ENCODE measurements at regions not wholly inside any gene's neighbourhood (a gene's known extent, or its start where the extent isn't known, plus 50 kb on each side); places are given as distances from the start of the nearest gene placed in this dataset.
"Not testable (repeated sequence)": the region's sequence is repeated elsewhere in the genome, so short reads cannot be mapped to it uniquely, and the experiment has no call there.

DNA sequence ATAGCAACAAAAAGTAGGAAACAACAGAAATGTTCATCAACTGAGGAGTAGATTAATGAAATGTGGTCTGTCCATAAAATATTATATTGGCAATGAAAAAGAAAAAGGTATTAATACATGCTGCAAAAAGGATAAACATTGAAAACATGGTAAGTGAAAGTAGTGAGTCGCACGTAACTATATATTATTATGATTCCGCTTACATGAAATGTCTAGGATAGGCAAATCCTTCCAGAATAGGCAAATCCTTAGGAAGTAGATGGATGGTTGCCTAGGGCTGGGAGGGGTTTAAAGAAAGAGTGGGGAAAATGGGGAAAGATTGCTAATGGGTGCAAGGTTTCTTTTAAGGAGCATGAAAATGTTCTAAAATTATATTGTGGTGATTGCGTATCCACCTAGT lies 198.1 kb upstream of the WSB1 start:
- DNase-seq (ENCODE audit: low read depth in 2 of 2) = not testable (repeated sequence)

DNA sequence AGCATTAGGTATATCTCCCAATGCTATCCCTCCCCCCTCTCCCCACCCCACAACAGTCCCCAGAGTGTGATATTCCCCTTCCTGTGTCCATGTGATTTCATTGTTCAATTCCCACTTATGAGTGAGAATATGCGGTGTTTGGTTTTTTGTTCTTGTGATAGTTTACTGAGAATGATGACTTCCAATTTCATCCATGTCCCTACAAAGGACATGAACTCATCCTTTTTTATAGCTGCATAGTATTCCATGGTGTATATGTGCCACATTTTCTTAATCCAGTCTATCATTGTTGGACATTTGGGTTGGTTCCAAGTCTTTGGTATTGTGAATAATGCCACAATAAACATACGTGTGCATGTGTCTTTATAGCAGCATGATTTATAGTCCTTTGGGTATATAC lies 194.6 kb upstream of the WSB1 start:
- not testable (repeated sequence) for DNase-seq (ENCODE audit: low read depth in 2 of 2)

DNA sequence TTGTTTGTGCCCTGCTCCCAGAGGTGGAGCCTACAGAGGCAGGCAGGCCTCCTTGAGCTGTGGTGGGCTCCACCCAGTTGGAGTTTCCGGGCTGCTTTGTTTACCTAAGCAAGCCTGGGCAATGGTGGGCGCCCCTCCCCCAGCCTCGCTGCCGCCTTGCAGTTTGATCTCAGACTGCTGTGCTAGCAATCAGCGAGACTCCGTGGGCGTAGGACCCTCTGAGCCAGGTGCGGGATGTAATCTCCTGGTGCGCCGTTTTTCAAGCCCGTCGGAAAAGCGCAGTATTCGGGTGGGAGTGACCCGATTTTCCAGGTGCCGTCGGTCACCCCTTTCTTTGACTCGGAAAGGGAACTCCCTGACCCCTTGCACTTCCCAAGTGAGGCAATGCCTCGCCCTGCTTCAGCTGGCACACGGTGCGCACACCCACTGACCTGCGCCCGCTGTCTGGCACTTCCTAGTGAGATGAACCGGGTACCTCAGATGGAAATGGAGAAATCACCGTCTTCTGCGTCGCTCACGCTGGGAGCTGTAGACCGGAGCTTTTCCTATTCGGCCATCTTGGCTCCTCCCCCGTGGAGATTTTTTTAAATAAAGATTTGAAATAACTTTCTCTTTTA lies 189.2 kb upstream of the WSB1 start:
- not testable (repeated sequence) for DNase-seq (ENCODE audit: low read depth in 2 of 2)

- no peak for DNase-seq (ENCODE audit: low read depth in 2 of 2)
Measured at GRCh38 chr17:27105636-27106035, 188.3 kb upstream of the WSB1 start.

DNA sequence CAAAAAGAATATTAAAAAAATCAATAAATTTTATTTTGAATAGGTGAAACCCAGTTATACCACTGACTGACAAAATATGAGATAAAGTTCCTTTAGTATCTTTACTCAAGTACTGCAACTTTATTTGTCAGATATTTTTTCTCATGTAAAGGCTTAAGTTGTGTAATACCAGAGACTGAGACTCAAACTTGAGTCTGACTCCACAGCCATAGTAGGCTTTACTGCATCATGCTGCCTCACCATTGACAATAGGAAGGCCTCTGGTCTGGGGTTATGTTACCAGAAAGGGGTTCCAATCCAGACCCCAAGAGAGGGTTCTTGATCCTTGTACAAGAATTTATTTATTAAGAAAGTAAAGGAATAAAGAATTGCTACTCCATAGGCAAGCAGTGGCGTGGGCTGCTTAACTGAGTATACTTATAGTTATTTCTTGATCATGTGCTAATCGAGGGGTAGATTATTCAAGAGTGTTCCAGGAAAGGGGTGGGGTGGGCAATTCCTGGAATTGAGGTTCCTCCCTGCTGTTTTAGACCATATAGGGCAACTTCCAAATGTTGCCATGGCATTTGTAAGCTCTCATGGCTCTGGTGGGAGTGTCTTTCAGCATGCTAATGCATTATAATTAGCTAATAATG lies 187.4 kb upstream of the WSB1 start:
- no peak for DNase-seq (ENCODE audit: low read depth in 2 of 2)

- DNase-seq (ENCODE audit: low read depth in 2 of 2) = no peak
Measured at GRCh38 chr17:27106982-27107360, 186.9 kb upstream of the WSB1 start.

GRCh38 chr17:27107386-27108328 lies 186.3 kb upstream of the WSB1 start:
- not testable (repeated sequence) for DNase-seq (ENCODE audit: low read depth in 2 of 2)

DNA sequence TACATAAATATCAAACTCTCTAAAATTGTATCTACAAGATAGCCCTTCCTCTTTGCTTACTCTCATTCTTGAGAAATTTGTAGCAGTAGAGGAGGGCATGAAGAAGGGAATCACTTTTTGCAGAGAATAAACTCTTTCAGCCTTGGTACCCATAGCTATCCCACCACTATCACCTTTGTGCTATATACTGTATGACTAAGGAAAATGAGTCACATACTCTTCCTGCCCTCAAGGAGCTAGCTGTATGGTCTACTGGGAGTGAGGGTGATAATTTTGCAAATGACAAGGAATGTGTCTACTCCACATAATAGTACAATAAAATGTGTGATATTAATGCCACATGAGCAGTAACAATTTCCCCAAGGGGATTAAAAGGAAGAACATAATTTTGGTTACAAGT lies 184.6 kb upstream of the WSB1 start:
- no peak for DNase-seq (ENCODE audit: low read depth in 2 of 2)

DNA sequence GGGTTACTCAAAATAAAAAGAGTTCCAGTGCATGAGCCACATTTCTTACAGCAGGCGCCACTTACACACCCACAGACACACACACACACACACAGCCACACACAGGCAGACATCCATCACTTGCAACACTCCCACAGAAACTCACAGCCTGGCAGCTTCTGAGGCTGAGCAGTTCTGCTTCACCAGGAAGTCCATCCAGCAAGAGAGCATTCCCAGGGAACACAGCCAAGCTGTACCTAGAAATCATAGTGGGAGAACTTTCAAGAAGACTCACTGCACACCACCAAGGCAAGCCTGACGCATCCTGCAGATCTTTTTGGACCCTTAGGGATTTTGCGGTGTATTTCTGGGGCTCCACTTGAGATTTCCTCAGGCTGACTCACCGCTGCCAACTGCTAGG lies 140.9 kb upstream of the WSB1 start:
- no peak for DNase-seq (ENCODE audit: low read depth in 2 of 2)

DNA sequence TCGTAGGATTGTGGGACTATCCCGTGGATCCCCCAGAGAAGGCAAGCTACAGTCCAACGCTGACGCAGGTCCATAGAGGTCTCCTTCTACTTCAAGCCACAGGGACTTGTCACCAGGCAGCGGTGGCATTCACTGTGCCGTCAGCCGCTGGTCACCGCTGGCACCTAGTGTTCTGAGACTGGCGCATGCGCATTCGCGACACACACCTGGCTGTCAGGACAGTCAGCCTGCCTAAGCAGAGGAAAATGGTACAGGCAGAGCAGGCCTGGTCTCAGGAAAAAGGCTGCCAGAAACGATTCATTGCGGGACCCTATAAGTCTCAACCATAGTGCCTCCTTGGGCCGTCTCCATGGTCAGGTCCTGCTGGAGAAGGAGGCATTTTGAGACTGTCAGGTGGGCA lies 138.0 kb upstream of the WSB1 start:
- DNase-seq (ENCODE audit: low read depth in 2 of 2) = no peak

GRCh38 chr17:27157297-27157696 lies 136.6 kb upstream of the WSB1 start:
- no peak for DNase-seq (ENCODE audit: low read depth in 2 of 2)

- no peak for DNase-seq (ENCODE audit: low read depth in 2 of 2)
Measured at GRCh38 chr17:27157898-27158297, 136.0 kb upstream of the WSB1 start.

DNA sequence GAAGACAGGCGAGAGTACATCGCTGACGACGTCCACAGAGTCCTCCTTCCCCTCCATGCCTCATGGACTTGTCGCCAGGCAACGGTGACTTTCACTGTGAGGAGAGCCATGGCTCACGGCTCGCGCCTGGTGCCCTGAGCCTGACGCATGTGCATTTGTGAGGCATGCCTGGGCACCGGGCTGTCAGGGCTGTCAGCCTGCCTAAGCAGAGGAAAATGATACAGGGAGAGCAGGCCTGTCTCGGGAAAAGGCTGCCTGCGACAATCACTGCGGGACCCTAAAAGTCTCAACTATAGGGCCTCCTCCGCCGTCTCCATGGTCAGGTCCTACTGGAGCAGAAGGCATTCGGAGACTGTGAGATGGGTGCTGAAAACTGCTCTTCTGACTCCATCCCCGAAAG lies 135.5 kb upstream of the WSB1 start:
- no peak for DNase-seq (ENCODE audit: low read depth in 2 of 2)

- no peak for DNase-seq (ENCODE audit: low read depth in 2 of 2)
Measured at GRCh38 chr17:27180322-27180721, 113.6 kb upstream of the WSB1 start.

- DNase-seq (ENCODE audit: low read depth in 2 of 2) = not testable (repeated sequence)
Measured at GRCh38 chr17:27181379-27181925, 112.5 kb upstream of the WSB1 start.

- no peak for DNase-seq (ENCODE audit: low read depth in 2 of 2)
Measured at GRCh38 chr17:27181935-27182334, 112.0 kb upstream of the WSB1 start.

- not testable (repeated sequence) for DNase-seq (ENCODE audit: low read depth in 2 of 2)
Measured at GRCh38 chr17:27197505-27197904, 96.4 kb upstream of the WSB1 start.

DNA sequence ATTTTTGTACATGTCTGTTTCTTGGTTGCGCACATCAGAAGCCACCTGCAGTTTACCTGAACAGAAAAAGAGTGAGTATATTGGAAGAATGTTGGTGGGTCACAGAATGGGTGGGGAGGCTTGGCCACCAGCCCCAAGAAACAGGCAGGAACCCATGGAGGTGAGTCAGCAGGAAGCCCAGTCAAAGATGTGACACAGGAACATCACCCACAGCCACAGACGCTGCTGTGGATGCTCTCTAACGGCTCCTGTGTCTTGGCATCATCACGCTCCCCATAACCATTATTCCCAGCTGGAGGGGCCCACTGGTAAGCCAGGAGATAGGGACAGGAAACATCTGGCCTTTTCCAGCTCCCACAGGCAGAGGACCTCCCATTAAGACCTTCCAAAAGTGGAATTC lies 94.0 kb upstream of the WSB1 start:
- DNase-seq (ENCODE audit: low read depth in 2 of 2) = no peak

- no peak for DNase-seq (ENCODE audit: low read depth in 2 of 2)
Measured at GRCh38 chr17:27200476-27200875, 93.4 kb upstream of the WSB1 start.

DNA sequence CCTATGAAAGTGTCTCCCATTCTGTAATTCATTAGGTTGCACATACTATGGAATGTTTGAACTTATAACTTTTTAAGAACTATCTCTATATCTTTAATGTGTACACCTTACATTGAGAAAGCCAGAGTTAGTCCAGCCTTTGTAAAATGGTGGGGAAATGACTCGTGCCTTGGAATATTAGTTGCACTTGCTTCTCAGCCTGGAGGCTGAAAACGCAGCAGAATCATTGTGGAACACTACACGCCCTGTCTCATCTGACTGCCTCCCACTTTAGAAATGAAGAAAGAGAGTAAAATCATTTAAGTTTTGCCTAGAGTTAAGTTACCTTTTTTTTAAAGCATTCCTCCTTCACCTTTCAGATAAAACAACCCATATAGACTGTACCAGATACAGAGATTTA lies 90.7 kb upstream of the WSB1 start:
- no peak for DNase-seq (ENCODE audit: low read depth in 2 of 2)

DNA sequence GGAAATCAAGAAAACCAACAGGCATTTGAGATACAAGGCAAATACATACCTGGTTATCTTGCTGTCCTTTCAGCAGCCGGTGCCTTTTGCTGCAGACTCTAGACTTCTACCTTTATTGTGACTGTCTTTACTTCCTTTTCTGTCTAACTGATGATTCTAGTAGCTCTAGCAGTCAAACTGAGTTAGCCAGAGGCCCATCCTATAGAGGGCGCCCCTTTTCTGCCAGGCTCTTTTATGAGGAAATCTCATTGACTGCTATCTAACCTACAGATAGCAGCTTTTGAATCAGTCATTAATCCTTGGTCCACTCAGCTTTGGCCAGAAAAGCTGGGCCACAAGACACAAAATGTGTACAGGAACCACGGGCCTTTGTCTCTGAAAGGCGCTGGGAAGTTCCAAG lies 87.5 kb upstream of the WSB1 start:
- no peak for DNase-seq (ENCODE audit: low read depth in 2 of 2)

GRCh38 chr17:27207073-27207513 lies 86.8 kb upstream of the WSB1 start:
- DNase-seq (ENCODE audit: low read depth in 2 of 2) = no peak
